GM12865 (cell line): ENCODE measurements at regions not wholly inside any gene's neighbourhood (a gene's known extent, or its start where the extent isn't known, plus 50 kb on each side); places are given as distances from the start of the nearest gene placed in this dataset.

Experiments used
- DNase-seq: peaks from one replicate; pipeline ENCODE4 v3.0.0; 2010; ENCODE audit warnings: low read depth
- H3K4me3 ChIP-seq: 2 replicates; pipeline ENCODE4 v1.5.1; 2011; ENCODE audit warnings: mild to moderate bottlenecking, low read depth, low read length, control low read depth
- CTCF ChIP-seq: IDR thresholded peaks from 2 replicates; pipeline ENCODE4 v1.5.1; 2011; ENCODE audit warnings: low read length, control low read depth, low read depth, inconsistent platforms; ENCODE audit not compliant: insufficient read depth; ENCODE audit errors: missing control alignments

GRCh38 chr2:128732976-128733431 is 414.3 kb upstream of the HS6ST1 start:
- DNase-seq = peak; percentile 67
- TF ChIP-seq CTCF = no peak
- no peak overlapping the region for H3K4me3 ChIP-seq

- no peak for DNase-seq
- TF ChIP-seq CTCF = no peak
- H3K4me3 ChIP-seq = no peak overlapping the region
Measured at GRCh38 chr2:128733450-128733849, 414.8 kb upstream of the HS6ST1 start.

GRCh38 chr2:128734521-128735295 is 416.0 kb upstream of the HS6ST1 start:
- DNase-seq = peak; percentile 35
- H3K4me3 ChIP-seq = no peak overlapping the region
- TF ChIP-seq CTCF = no peak

GRCh38 chr2:128735296-128735960 is 416.8 kb upstream of the HS6ST1 start:
- DNase-seq = no peak
- no peak for TF ChIP-seq CTCF
- H3K4me3 ChIP-seq = no peak overlapping the region

GRCh38 chr2:128736046-128736688 is 417.5 kb upstream of the HS6ST1 start:
- no peak overlapping the region for H3K4me3 ChIP-seq
- DNase-seq = no peak
- no peak for TF ChIP-seq CTCF

GRCh38 chr2:128736689-128737545 is 418.2 kb upstream of the HS6ST1 start:
- TF ChIP-seq CTCF = peak; percentile 99
- peak; percentile 71 for DNase-seq
- H3K4me3 ChIP-seq = no peak overlapping the region
